Neural crest cell (in vitro differentiated cells): ENCODE measurements at regions not wholly inside any gene's neighbourhood (a gene's known extent, or its start where the extent isn't known, plus 50 kb on each side); places are given as distances from the start of the nearest gene placed in this dataset.

ENCODE experiments used
- DNase-seq: peaks from one replicate; pipeline ENCODE4 v3.0.0; 2021; ENCODE audit warnings: low read depth, mixed read lengths, low spot score
- H3K27ac Mint-ChIP-seq: one replicate; pipeline ENCODE4 v1.8.0; 2021; ENCODE audit warnings: mild to moderate bottlenecking, mixed read lengths; ENCODE audit not compliant: unreplicated experiment
- H3K27me3 Mint-ChIP-seq: 2 replicates; pipeline ENCODE4 v1.8.0; 2021; ENCODE audit warnings: low read depth, mild to moderate bottlenecking, mixed read lengths
- H3K36me3 Mint-ChIP-seq: 2 replicates; pipeline ENCODE4 v1.8.0; 2021; ENCODE audit warnings: low read depth, mild to moderate bottlenecking, mixed read lengths
- H3K4me1 Mint-ChIP-seq: 2 replicates; pipeline ENCODE4 v1.8.0; 2021; ENCODE audit warnings: mixed read lengths
- H3K4me3 Mint-ChIP-seq: one replicate; pipeline ENCODE4 v1.8.0; 2021; ENCODE audit warnings: mild to moderate bottlenecking, mixed read lengths
- H3K9me3 Mint-ChIP-seq: 2 replicates; pipeline ENCODE4 v1.8.0; 2021; ENCODE audit warnings: mixed read lengths
- CTCF ChIP-seq: fragments of 200-600 bp; sonication (generic); conservative IDR thresholded peaks from 2 replicates; pipeline ENCODE4 v1.5.0; 2021; ENCODE audit warnings: antibody characterized with exemption, mild to moderate bottlenecking

GRCh38 chr20:19820555-19821211, 62.6 kb downstream of the RIN2 start:
- no peak overlapping the region for H3K4me3 Mint-ChIP-seq
- no peaks in the 10 kb centered on the region for H3K27me3 Mint-ChIP-seq
- peaks cover 11% of the 10 kb centered on the region for H3K36me3 Mint-ChIP-seq
- H3K27ac Mint-ChIP-seq: no peak overlapping the region
- TF ChIP-seq CTCF: no peak
- peaks cover 3% of the 10 kb centered on the region for H3K9me3 Mint-ChIP-seq
- H3K4me1 Mint-ChIP-seq: peaks cover 1% of the 10 kb centered on the region
- no peak for DNase-seq

- Mint-ChIP-seq H3K9me3 (peaks cover 3% of the 10 kb centered on the region), H3K27me3 (no peaks in the 10 kb centered on the region), H3K36me3 (peaks cover 10% of the 10 kb centered on the region), H3K4me3 (no peak overlapping the region), H3K4me1 (no peaks in the 10 kb centered on the region), H3K27ac (no peak overlapping the region)
- DNase-seq: no peak
- TF ChIP-seq CTCF: no peak
Observed at GRCh38 chr20:19821606-19822005, 63.5 kb downstream of the RIN2 start.

GRCh38 chr20:19823216-19823615, 65.2 kb downstream of the RIN2 start:
- H3K4me3 Mint-ChIP-seq: no peak overlapping the region
- no peaks in the 10 kb centered on the region for H3K27me3 Mint-ChIP-seq
- no peak for DNase-seq
- no peak for TF ChIP-seq CTCF
- H3K4me1 Mint-ChIP-seq: peaks cover 4% of the 10 kb centered on the region
- peaks cover 3% of the 10 kb centered on the region for H3K9me3 Mint-ChIP-seq
- H3K27ac Mint-ChIP-seq: no peak overlapping the region
- peaks cover 10% of the 10 kb centered on the region for H3K36me3 Mint-ChIP-seq

GRCh38 chr20:19823971-19824370, 65.9 kb downstream of the RIN2 start:
- no peak overlapping the region for H3K4me3 Mint-ChIP-seq
- H3K36me3 Mint-ChIP-seq: peaks cover 6% of the 10 kb centered on the region
- H3K4me1 Mint-ChIP-seq: peaks cover 7% of the 10 kb centered on the region
- H3K9me3 Mint-ChIP-seq: peaks cover under 1% of the 10 kb centered on the region
- DNase-seq: no peak
- no peaks in the 10 kb centered on the region for H3K27me3 Mint-ChIP-seq
- no peak overlapping the region for H3K27ac Mint-ChIP-seq
- TF ChIP-seq CTCF: no peak

- H3K9me3 Mint-ChIP-seq: no peaks in the 10 kb centered on the region
- H3K27ac Mint-ChIP-seq: peak overlapping the region; percentile 19
- H3K4me3 Mint-ChIP-seq: no peak overlapping the region
- peaks cover 5% of the 10 kb centered on the region for H3K36me3 Mint-ChIP-seq
- no peak for TF ChIP-seq CTCF
- H3K27me3 Mint-ChIP-seq: no peaks in the 10 kb centered on the region
- peaks cover 7% of the 10 kb centered on the region for H3K4me1 Mint-ChIP-seq
- DNase-seq: no peak
Observed at GRCh38 chr20:19824861-19825260, 66.8 kb downstream of the RIN2 start.
